ENCODE measurements at regions not wholly inside any gene's neighbourhood (a gene's known extent, or its start where the extent isn't known, plus 50 kb on each side); places are given as distances from the start of the nearest gene placed in this dataset.

DNA sequence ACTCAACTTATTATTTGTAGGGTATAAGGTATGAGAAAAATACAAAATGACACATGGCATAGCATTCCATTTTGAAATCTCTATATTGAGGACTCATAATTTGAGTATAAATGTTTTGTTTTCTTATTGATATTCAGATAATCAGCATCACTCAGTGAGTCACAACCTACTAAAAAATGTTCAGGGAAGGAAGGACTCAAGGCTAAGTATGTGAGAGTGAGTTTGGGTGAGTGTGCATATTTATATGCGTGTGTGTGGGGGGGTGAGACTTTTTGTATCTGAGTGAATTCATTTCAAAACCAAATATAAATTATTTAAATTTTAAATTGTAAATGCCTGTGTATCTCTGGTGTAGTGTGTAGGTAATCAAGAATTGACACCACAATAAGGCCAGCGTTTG is 87.8 kb upstream of the PRKD1 start:
- Histone ChIP-seq H2AFZ (ENCODE audit: low read length) (no peak overlapping the region), H3K36me3 (ENCODE audit: low read depth, low read length) (no peaks in the 10 kb centered on the region), H3K4me1 (ENCODE audit: insufficient read depth, low read length) (no peaks in the 10 kb centered on the region), H3K79me2 (ENCODE audit: low read length) (no peaks in the 10 kb centered on the region), H3K9me2 (replicated peaks; ENCODE audit: low read length) (no peaks in the 10 kb centered on the region), H3K9ac (ENCODE audit: low read length) (no peak overlapping the region), H3K4me2 (ENCODE audit: low read length) (no peak overlapping the region), H3K4me3 (ENCODE audit: low read length) (no peak overlapping the region), H3K9me3 (ENCODE audit: low read length) (no peaks in the 10 kb centered on the region), H3K27ac (ENCODE audit: low read length) (no peak overlapping the region), H4K20me1 (ENCODE audit: low read length) (no peaks in the 10 kb centered on the region), H3F3A (ENCODE audit: low read length, unreplicated experiment) (no peaks in the 10 kb centered on the region), H3K27me3 (ENCODE audit: low read length) (peaks cover 21% of the 10 kb centered on the region; the same call in 1 of the 2 replicates)
- TF ChIP-seq EZH2phosphoT487 (IDR thresholded peaks at IDR 0.05; ENCODE audit: borderline replicate concordance, low read length): no peak
- TF ChIP-seq, protein P1, sequence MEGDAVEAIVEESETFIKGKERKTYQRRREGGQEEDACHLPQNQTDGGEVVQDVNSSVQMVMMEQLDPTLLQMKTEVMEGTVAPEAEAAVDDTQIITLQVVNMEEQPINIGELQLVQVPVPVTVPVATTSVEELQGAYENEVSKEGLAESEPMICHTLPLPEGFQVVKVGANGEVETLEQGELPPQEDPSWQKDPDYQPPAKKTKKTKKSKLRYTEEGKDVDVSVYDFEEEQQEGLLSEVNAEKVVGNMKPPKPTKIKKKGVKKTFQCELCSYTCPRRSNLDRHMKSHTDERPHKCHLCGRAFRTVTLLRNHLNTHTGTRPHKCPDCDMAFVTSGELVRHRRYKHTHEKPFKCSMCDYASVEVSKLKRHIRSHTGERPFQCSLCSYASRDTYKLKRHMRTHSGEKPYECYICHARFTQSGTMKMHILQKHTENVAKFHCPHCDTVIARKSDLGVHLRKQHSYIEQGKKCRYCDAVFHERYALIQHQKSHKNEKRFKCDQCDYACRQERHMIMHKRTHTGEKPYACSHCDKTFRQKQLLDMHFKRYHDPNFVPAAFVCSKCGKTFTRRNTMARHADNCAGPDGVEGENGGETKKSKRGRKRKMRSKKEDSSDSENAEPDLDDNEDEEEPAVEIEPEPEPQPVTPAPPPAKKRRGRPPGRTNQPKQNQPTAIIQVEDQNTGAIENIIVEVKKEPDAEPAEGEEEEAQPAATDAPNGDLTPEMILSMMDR (conservative IDR thresholded peaks at IDR 0.05; ENCODE audit: low read depth, low read length): no peak
- no peak for TF ChIP-seq EZH2 (IDR thresholded peaks at IDR 0.05; ENCODE audit: low read length, unreplicated experiment)
- no TSS peak for BruUV-seq (replicated peaks)
- ChIA-PET CTCF (no interaction called here), POLR2A (ENCODE audit: unreplicated experiment) (no interaction called here)
- DNase-seq (no peak), ATAC-seq (no peak)
- intact Hi-C loops (cut with micrococcal nuclease): no loop called here

DNA sequence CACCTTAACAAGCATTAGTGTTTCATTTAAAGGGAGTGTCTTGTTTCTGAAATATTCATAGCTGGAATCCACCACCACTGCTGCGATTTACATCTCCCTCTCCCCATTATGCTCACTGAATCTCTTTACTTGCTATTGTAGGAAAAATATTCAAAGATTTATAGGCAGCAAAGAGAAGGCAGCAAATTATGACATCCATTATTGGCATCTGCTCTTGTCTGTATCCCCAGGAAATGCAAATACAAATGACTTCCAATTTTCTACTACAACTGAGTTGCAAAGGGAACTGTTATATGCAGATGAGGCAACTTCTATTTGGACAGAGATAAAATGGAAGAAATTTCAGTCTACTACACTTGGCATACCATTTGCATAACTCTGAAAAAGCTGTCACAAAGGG is 88.4 kb upstream of the PRKD1 start:
- Histone ChIP-seq H3F3A (ENCODE audit: low read length, unreplicated experiment) (no peaks in the 10 kb centered on the region), H3K4me1 (ENCODE audit: insufficient read depth, low read length) (no peaks in the 10 kb centered on the region), H3K27me3 (ENCODE audit: low read length) (peaks cover 27% of the 10 kb centered on the region), H3K79me2 (ENCODE audit: low read length) (no peaks in the 10 kb centered on the region), H4K20me1 (ENCODE audit: low read length) (no peaks in the 10 kb centered on the region), H3K9ac (ENCODE audit: low read length) (no peak overlapping the region), H3K27ac (ENCODE audit: low read length) (no peak overlapping the region), H3K9me3 (ENCODE audit: low read length) (no peaks in the 10 kb centered on the region), H3K9me2 (replicated peaks; ENCODE audit: low read length) (no peaks in the 10 kb centered on the region), H2AFZ (ENCODE audit: low read length) (no peak overlapping the region), H3K4me2 (ENCODE audit: low read length) (no peak overlapping the region), H3K36me3 (ENCODE audit: low read depth, low read length) (no peaks in the 10 kb centered on the region), H3K4me3 (ENCODE audit: low read length) (no peak overlapping the region)
- no peak for DNase-seq
- intact Hi-C loops (cut with micrococcal nuclease): no loop called here
- no peak for TF ChIP-seq EZH2phosphoT487 (IDR thresholded peaks at IDR 0.05; ENCODE audit: borderline replicate concordance, low read length)
- no peak for ATAC-seq
- ChIA-PET CTCF (no interaction called here), POLR2A (ENCODE audit: unreplicated experiment) (no interaction called here)
- no TSS peak for BruUV-seq (replicated peaks)

DNA sequence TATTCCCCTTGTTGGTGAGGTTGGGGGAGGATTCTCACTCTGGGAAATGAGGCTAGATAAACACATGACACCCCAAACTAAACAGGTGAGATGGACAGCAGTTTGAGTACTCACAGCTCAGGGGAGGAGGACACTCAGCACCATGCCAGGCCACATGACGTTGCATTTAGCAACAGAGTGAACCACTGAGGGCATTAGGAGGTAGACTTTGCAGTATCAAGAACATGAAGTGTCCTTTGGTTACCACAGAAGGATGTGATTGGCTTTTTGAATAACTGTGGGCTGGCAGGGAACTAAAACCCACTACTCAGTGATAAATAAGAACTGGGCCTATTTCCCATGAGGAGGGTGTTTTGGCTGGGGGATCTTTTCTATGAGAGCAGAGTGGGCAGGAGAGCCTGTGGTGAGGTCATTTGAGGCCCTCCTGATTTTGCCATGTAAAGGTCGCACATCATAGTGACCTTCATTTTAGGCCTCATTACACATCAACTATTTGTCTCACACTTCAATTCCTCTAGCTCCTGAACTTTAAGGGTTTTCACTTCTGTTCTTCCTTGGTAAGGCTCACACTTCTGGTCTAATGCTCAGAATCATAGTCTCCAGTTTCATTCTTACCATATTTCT is 89.8 kb upstream of the PRKD1 start:
- DNase-seq: no peak
- no TSS peak for BruUV-seq (replicated peaks)
- intact Hi-C loops (cut with micrococcal nuclease): no loop called here
- Histone ChIP-seq H3K27ac (ENCODE audit: low read length) (no peak overlapping the region), H2AFZ (ENCODE audit: low read length) (no peak overlapping the region), H3K79me2 (ENCODE audit: low read length) (no peaks in the 10 kb centered on the region), H3F3A (ENCODE audit: low read length, unreplicated experiment) (no peaks in the 10 kb centered on the region), H3K4me3 (ENCODE audit: low read length) (no peak overlapping the region), H3K9me3 (ENCODE audit: low read length) (no peaks in the 10 kb centered on the region), H3K4me2 (ENCODE audit: low read length) (no peak overlapping the region), H3K27me3 (ENCODE audit: low read length) (peaks cover 29% of the 10 kb centered on the region), H3K36me3 (ENCODE audit: low read depth, low read length) (no peaks in the 10 kb centered on the region), H4K20me1 (ENCODE audit: low read length) (no peaks in the 10 kb centered on the region), H3K4me1 (ENCODE audit: insufficient read depth, low read length) (no peaks in the 10 kb centered on the region), H3K9ac (ENCODE audit: low read length) (no peak overlapping the region), H3K9me2 (replicated peaks; ENCODE audit: low read length) (no peaks in the 10 kb centered on the region)
- ChIA-PET CTCF (no interaction called here), POLR2A (ENCODE audit: unreplicated experiment) (no interaction called here)
- no peak for ATAC-seq
- TF ChIP-seq, protein P1 (conservative IDR thresholded peaks at IDR 0.05; ENCODE audit: low read depth, low read length): no peak
- TF ChIP-seq EZH2 (IDR thresholded peaks at IDR 0.05; ENCODE audit: low read length, unreplicated experiment): no peak
- TF ChIP-seq EZH2phosphoT487 (IDR thresholded peaks at IDR 0.05; ENCODE audit: borderline replicate concordance, low read length): no peak
